ENCODE measurements at regions not wholly inside any gene's neighbourhood (a gene's known extent, or its start where the extent isn't known, plus 50 kb on each side); places are given as distances from the start of the nearest gene placed in this dataset.

DNA sequence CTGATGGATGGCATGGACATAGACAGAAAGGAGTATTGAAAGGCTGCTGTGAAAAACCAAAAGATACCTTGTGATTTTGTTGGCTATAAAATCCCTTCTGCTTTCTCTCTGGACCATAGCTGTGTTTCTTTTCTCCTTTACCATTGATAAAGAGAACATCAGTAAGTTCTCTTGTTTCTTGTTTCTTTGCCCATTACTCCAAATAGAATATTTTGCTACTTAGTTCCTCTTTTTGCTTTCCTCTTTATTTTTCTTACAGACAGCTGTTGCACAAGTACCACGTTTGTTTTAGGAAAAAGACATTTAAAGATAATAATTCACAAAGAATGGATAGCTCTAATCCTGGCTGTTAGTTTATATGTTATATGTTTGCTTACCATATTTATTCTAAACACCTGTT lies 1129.2 kb downstream of the DTWD2 start:
- CTCF ChIA-PET: no interaction called here
- POLR2A ChIA-PET: no interaction called here
- no peaks in the 10 kb centered on the region for H3K36me3 Mint-ChIP-seq
- H3K27ac Mint-ChIP-seq: no peak overlapping the region
- DNase-seq (ENCODE audit: low spot score) (no peak), ATAC-seq (no peak)
- no peaks in the 10 kb centered on the region for H3K9me3 Mint-ChIP-seq
- no peak overlapping the region for H3K4me3 Mint-ChIP-seq
- H3K27me3 Mint-ChIP-seq (ENCODE audit: low read depth): no peaks in the 10 kb centered on the region
- 0 out of 2 replicates have a peak, but pooled peaks cover 3% of the 10 kb centered on the region for H3K4me1 Mint-ChIP-seq
- TF ChIP-seq HMGA2 (CRISPR knock-in tag; IDR thresholded peaks at IDR 0.05) (no peak), ZNF423 (CRISPR knock-in tag; IDR thresholded peaks at IDR 0.05) (no peak), RELA (CRISPR knock-in tag; IDR thresholded peaks at IDR 0.05; ENCODE audit: borderline replicate concordance) (no peak)
- TF ChIP-seq, protein P1, sequence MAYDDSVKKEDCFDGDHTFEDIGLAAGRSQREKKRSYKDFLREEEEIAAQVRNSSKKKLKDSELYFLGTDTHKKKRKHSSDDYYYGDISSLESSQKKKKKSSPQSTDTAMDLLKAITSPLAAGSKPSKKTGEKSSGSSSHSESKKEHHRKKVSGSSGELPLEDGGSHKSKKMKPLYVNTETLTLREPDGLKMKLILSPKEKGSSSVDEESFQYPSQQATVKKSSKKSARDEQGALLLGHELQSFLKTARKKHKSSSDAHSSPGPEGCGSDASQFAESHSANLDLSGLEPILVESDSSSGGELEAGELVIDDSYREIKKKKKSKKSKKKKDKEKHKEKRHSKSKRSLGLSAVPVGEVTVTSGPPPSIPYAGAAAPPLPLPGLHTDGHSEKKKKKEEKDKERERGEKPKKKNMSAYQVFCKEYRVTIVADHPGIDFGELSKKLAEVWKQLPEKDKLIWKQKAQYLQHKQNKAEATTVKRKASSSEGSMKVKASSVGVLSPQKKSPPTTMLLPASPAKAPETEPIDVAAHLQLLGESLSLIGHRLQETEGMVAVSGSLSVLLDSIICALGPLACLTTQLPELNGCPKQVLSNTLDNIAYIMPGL (CRISPR knock-in tag; IDR thresholded peaks at IDR 0.05): no peak

DNA sequence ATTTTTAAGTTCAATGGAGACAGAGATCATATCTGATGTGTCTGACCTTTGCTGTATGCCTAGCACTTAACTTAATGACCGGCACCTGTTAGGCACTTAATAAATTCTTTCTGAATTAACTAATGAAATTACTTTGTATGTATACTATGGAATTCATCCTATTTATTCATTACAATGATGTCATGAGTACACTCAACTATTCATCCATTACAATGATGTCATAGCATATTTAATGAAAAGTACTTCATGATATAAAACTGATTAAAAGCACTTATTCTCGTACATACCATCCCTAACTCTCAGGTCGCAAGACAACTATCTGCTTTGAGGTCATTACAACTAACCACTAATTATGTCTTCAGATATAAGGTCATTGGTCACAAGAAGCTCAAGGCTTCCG lies 1131.6 kb downstream of the DTWD2 start:
- CTCF ChIA-PET: no interaction called here
- no peaks in the 10 kb centered on the region for H3K9me3 Mint-ChIP-seq
- no peaks in the 10 kb centered on the region for H3K36me3 Mint-ChIP-seq
- ATAC-seq (no peak), DNase-seq (ENCODE audit: low spot score) (no peak)
- H3K27me3 Mint-ChIP-seq (ENCODE audit: low read depth): no peaks in the 10 kb centered on the region
- TF ChIP-seq TP53 (CRISPR knock-in tag; IDR thresholded peaks at IDR 0.05): no peak
- TF ChIP-seq, protein P2, sequence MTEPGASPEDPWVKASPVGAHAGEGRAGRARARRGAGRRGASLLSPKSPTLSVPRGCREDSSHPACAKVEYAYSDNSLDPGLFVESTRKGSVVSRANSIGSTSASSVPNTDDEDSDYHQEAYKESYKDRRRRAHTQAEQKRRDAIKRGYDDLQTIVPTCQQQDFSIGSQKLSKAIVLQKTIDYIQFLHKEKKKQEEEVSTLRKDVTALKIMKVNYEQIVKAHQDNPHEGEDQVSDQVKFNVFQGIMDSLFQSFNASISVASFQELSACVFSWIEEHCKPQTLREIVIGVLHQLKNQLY (CRISPR knock-in tag; IDR thresholded peaks at IDR 0.05): no peak
- TF ChIP-seq FOXJ3 (CRISPR knock-in tag; IDR thresholded peaks at IDR 0.05; ENCODE audit: borderline replicate concordance): no peak
- TF ChIP-seq GABPB1 (CRISPR knock-in tag; IDR thresholded peaks at IDR 0.05): no peak
- TF ChIP-seq ATF1 (CRISPR knock-in tag; IDR thresholded peaks at IDR 0.05): no peak
- TF ChIP-seq, protein P3, sequence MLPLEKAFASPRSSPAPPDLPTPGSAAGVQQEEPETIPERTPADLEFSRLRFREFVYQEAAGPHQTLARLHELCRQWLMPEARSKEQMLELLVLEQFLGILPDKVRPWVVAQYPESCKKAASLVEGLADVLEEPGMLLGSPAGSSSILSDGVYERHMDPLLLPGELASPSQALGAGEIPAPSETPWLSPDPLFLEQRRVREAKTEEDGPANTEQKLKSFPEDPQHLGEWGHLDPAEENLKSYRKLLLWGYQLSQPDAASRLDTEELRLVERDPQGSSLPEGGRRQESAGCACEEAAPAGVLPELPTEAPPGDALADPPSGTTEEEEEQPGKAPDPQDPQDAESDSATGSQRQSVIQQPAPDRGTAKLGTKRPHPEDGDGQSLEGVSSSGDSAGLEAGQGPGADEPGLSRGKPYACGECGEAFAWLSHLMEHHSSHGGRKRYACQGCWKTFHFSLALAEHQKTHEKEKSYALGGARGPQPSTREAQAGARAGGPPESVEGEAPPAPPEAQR (CRISPR knock-in tag; IDR thresholded peaks at IDR 0.05): no peak
- no peak for TF ChIP-seq MAX (CRISPR knock-in tag; IDR thresholded peaks at IDR 0.05)
- TF ChIP-seq, protein P4, sequence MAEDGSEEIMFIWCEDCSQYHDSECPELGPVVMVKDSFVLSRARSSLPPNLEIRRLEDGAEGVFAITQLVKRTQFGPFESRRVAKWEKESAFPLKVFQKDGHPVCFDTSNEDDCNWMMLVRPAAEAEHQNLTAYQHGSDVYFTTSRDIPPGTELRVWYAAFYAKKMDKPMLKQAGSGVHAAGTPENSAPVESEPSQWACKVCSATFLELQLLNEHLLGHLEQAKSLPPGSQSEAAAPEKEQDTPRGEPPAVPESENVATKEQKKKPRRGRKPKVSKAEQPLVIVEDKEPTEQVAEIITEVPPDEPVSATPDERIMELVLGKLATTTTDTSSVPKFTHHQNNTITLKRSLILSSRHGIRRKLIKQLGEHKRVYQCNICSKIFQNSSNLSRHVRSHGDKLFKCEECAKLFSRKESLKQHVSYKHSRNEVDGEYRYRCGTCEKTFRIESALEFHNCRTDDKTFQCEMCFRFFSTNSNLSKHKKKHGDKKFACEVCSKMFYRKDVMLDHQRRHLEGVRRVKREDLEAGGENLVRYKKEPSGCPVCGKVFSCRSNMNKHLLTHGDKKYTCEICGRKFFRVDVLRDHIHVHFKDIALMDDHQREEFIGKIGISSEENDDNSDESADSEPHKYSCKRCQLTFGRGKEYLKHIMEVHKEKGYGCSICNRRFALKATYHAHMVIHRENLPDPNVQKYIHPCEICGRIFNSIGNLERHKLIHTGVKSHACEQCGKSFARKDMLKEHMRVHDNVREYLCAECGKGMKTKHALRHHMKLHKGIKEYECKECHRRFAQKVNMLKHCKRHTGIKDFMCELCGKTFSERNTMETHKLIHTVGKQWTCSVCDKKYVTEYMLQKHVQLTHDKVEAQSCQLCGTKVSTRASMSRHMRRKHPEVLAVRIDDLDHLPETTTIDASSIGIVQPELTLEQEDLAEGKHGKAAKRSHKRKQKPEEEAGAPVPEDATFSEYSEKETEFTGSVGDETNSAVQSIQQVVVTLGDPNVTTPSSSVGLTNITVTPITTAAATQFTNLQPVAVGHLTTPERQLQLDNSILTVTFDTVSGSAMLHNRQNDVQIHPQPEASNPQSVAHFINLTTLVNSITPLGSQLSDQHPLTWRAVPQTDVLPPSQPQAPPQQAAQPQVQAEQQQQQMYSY (CRISPR knock-in tag; IDR thresholded peaks at IDR 0.05): no peak
- no peak overlapping the region for H3K4me3 Mint-ChIP-seq
- H3K4me1 Mint-ChIP-seq: 0 out of 2 replicates have a peak, but pooled peaks cover 3% of the 10 kb centered on the region
- no peak overlapping the region for H3K27ac Mint-ChIP-seq
- POLR2A ChIA-PET: no interaction called here

- H3K27ac Mint-ChIP-seq: no peak overlapping the region
- POLR2A ChIA-PET: no interaction called here
- no peak for ATAC-seq
- CTCF ChIA-PET: no interaction called here
- H3K9me3 Mint-ChIP-seq: peaks cover 12% of the 10 kb centered on the region
- no peak for DNase-seq (ENCODE audit: low spot score)
- no peaks in the 10 kb centered on the region for H3K36me3 Mint-ChIP-seq
- H3K27me3 Mint-ChIP-seq (ENCODE audit: low read depth): no peaks in the 10 kb centered on the region
- H3K4me3 Mint-ChIP-seq: no peak overlapping the region
- H3K4me1 Mint-ChIP-seq: no peaks in the 10 kb centered on the region
- TF ChIP-seq HMGA2 (CRISPR knock-in tag; IDR thresholded peaks at IDR 0.05) (no peak), RORB (CRISPR knock-in tag; IDR thresholded peaks at IDR 0.05) (no peak), AR (CRISPR knock-in tag; IDR thresholded peaks at IDR 0.05) (no peak), ESRRA (CRISPR knock-in tag; IDR thresholded peaks at IDR 0.05; ENCODE audit: borderline replicate concordance) (no peak), GRHL2 (CRISPR knock-in tag; IDR thresholded peaks at IDR 0.05; ENCODE audit: insufficient replicate concordance, severe bottlenecking) (no peak), JAZF1 (CRISPR knock-in tag; IDR thresholded peaks at IDR 0.05) (no peak), ATF1 (CRISPR knock-in tag; IDR thresholded peaks at IDR 0.05) (no peak), PREB (CRISPR knock-in tag; IDR thresholded peaks at IDR 0.05; ENCODE audit: borderline replicate concordance) (no peak)
Measured at GRCh38 chr5:117837786-117838185, 1150.6 kb downstream of the DTWD2 start.
